ENCODE measurements at regions not wholly inside any gene's neighbourhood (a gene's known extent, or its start where the extent isn't known, plus 50 kb on each side); places are given as distances from the start of the nearest gene placed in this dataset.
"Not testable (repeated sequence)": the region's sequence is repeated elsewhere in the genome, so short reads cannot be mapped to it uniquely, and the experiment has no call there.

DNA sequence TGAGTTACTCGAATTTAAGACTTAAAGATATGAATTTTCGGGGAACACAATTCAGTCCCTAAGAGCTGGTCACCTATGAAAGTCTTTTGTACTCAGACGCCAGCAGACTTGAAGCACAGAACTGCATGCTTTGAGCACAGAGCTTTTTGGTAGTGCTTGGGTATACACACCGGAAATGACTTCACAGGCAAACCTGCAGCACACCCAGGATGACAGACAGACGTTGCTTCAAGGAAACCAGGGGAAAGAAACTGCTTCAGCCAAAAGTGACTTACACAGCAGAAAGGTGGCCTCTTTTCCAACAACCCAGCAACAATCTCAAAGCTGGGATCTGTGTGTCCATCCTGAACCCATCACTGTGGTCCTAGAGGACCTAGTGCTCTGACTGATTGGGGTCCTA lies 975.1 kb downstream of the AACS start:
- H3K36me3 ChIP-seq (replicated peaks in 1 of 2): no peaks in the 10 kb centered on the region
- H3K4me3 ChIP-seq: no peak overlapping the region
- DNase-seq: no peak
- TF ChIP-seq POLR2A (IDR thresholded peaks at IDR 0.05): no peak
- TF ChIP-seq, protein P1, sequence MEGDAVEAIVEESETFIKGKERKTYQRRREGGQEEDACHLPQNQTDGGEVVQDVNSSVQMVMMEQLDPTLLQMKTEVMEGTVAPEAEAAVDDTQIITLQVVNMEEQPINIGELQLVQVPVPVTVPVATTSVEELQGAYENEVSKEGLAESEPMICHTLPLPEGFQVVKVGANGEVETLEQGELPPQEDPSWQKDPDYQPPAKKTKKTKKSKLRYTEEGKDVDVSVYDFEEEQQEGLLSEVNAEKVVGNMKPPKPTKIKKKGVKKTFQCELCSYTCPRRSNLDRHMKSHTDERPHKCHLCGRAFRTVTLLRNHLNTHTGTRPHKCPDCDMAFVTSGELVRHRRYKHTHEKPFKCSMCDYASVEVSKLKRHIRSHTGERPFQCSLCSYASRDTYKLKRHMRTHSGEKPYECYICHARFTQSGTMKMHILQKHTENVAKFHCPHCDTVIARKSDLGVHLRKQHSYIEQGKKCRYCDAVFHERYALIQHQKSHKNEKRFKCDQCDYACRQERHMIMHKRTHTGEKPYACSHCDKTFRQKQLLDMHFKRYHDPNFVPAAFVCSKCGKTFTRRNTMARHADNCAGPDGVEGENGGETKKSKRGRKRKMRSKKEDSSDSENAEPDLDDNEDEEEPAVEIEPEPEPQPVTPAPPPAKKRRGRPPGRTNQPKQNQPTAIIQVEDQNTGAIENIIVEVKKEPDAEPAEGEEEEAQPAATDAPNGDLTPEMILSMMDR (IDR thresholded peaks at IDR 0.05): no peak
- H3K27ac ChIP-seq: no peak overlapping the region
- no peaks in the 10 kb centered on the region for H3K4me1 ChIP-seq (replicated peaks in 1 of 2)
- WGBS, 4 donors: 62 to 78% (median 72%) methylated on average over 5 of the region's 5 CpGs
- H3K27me3 ChIP-seq: no peaks in the 10 kb centered on the region
- no peaks in the 10 kb centered on the region for H3K9me3 ChIP-seq (replicated peaks in 1 of 3)
- intact Hi-C loops (cut with DNase I): no loop called here

DNA sequence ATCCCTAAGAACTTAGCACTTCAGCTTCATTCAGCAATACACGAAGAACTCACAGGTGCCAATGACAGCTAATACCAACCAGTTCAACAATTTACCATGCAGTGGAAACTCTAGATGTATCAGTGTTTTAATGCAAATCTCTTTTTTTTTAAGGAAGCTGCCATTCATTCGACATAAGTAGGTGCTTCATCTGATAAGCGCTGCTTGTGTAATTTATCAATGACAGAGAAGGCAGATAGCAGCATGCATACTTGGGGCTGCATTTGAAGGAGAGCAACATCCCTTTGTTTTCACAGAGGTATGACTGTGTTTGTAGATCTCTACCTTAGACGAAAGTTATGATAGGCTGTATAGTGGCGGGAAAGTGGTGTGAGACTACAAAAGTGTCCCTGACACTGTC lies 977.1 kb downstream of the AACS start:
- intact Hi-C loops (cut with DNase I): no loop called here
- Histone ChIP-seq H3K4me3 (no peak overlapping the region), H3K9me3 (replicated peaks in 1 of 3) (no peaks in the 10 kb centered on the region), H3K4me1 (replicated peaks in 1 of 2) (no peaks in the 10 kb centered on the region), H3K27me3 (no peaks in the 10 kb centered on the region), H3K36me3 (replicated peaks in 1 of 2) (no peaks in the 10 kb centered on the region), H3K27ac (no peak overlapping the region)
- 58 to 65% (median 63%) methylated on average over 5 of the region's 5 CpGs for WGBS, 4 donors
- DNase-seq: no peak
- TF ChIP-seq POLR2A (IDR thresholded peaks at IDR 0.05): no peak
- TF ChIP-seq, protein P1 (IDR thresholded peaks at IDR 0.05): no peak

DNA sequence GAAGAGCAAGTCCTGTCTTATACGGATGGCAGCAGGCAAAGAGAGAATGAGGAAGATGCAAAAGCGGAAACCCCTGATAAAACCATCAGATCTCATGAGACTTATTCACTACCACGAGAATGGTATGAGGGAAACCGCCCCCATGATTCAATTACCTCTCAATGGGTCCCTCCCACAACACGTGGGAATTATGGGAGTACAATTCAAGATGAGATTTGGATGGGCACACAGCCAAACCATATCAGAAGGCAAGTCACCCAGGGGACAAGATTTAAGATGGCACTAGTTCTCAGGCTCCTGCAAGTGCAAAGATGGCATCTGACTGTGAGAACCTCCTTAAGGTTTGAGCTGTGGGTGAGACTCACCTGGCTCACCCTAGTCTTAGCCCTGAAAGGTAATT lies 984.3 kb downstream of the AACS start:
- H3K27me3 ChIP-seq; DNase-seq; H3K4me1 ChIP-seq (replicated peaks in 1 of 2); H3K4me3 ChIP-seq; H3K27ac ChIP-seq; H3K9me3 ChIP-seq (replicated peaks in 1 of 3); intact Hi-C loops (cut with DNase I); H3K36me3 ChIP-seq (replicated peaks in 1 of 2): not testable (repeated sequence)
- 53 to 68% (median 57%) methylated on average over 5 of the region's 5 CpGs for WGBS, 4 donors

- no peak for TF ChIP-seq POLR2A (IDR thresholded peaks at IDR 0.05)
- TF ChIP-seq, protein P1 (IDR thresholded peaks at IDR 0.05): no peak
- no peaks in the 10 kb centered on the region for H3K4me1 ChIP-seq (replicated peaks in 1 of 2)
- no peaks in the 10 kb centered on the region for H3K9me3 ChIP-seq (replicated peaks in 1 of 3)
- WGBS, 4 donors: 51 to 52% (median 51%) methylated on average over 6 of the region's 6 CpGs
- no peak overlapping the region for H3K4me3 ChIP-seq
- intact Hi-C loops (cut with DNase I): no loop called here
- no peak overlapping the region for H3K27ac ChIP-seq
- H3K36me3 ChIP-seq (replicated peaks in 1 of 2): no peaks in the 10 kb centered on the region
- H3K27me3 ChIP-seq: no peaks in the 10 kb centered on the region
- peak in 1 of 7 donors; percentile 16 for DNase-seq
Measured at GRCh38 chr12:126051611-126052107, 986.4 kb downstream of the AACS start.

DNA sequence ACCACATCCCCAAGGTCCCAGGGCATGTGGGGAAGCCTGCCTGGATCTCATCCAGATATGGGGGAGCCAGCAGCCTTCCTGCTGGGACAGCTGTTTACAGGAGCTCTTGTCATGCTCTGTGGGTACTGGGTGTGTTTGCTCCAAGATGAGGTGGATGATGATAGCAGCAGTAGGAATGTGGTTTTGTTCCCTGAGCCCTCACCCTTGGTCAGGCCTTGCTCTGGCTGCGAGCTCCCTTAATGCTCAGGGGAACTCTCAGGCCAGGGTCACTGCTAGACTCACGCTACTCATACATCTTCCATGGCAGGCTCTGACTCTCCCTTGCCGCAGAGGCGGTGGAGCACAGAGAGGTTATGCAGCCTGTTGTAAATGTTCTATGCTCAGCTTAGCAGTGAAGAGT lies 990.3 kb downstream of the AACS start:
- no peak overlapping the region for H3K27ac ChIP-seq
- TF ChIP-seq, protein P1 (IDR thresholded peaks at IDR 0.05): no peak
- TF ChIP-seq POLR2A (IDR thresholded peaks at IDR 0.05): no peak
- H3K36me3 ChIP-seq (replicated peaks in 1 of 2): no peaks in the 10 kb centered on the region
- intact Hi-C loops (cut with DNase I): no loop called here
- DNase-seq: no peak
- 44 to 71% (median 56%) methylated on average over 2 to 4 of the region's 4 CpGs for WGBS, 4 donors
- H3K27me3 ChIP-seq: no peaks in the 10 kb centered on the region
- no peaks in the 10 kb centered on the region for H3K4me1 ChIP-seq (replicated peaks in 1 of 2)
- no peak overlapping the region for H3K4me3 ChIP-seq
- H3K9me3 ChIP-seq (replicated peaks in 1 of 3): no peaks in the 10 kb centered on the region

Data from adrenal gland (tissue), 9 donors.